CD14-positive monocyte (primary cell): ENCODE measurements at regions not wholly inside any gene's neighbourhood (a gene's known extent, or its start where the extent isn't known, plus 50 kb on each side); places are given as distances from the start of the nearest gene placed in this dataset.

Source experiments
- DNase-seq, 3 donors: peaks; one replicate each; pipeline ENCODE4 v3.0.0-alpha.2; 2011 to 2022
- H2AFZ ChIP-seq: 2 replicates; pipeline ENCODE4 v1.6.0; 2012; ENCODE audit warnings: mild to moderate bottlenecking, low read depth, low read length, inconsistent platforms; ENCODE audit not compliant: insufficient read depth, poor library complexity, severe bottlenecking
- H3K27ac ChIP-seq, 2 donors: 1 replicate in 1 of 2; 2 replicates in 1 of 2; pipeline ENCODE4 v1.5.1; 2012 to 2013; ENCODE audit warnings: low read length in 2 of 2, control low read depth in 1 of 2, inconsistent platforms in 1 of 2, low read depth in 1 of 2, mild to moderate bottlenecking in 1 of 2
- H3K27me3 ChIP-seq, 2 donors: one replicate each; pipeline versions ENCODE4 v1.6.0 to v1.6.1; 2011 to 2013; ENCODE audit warnings: low read length in 2 of 2; ENCODE audit not compliant: control insufficient read depth in 2 of 2, insufficient read depth in 2 of 2
- H3K36me3 ChIP-seq, 2 donors: replicated peaks in 1 of 2; 1 replicate in 1 of 2; 2 replicates in 1 of 2; pipeline versions ENCODE4 v1.5.1 to v1.6.1; 2012 to 2013; ENCODE audit warnings: low read length in 2 of 2, control low read depth in 1 of 2, inconsistent platforms in 1 of 2, mild to moderate bottlenecking in 1 of 2; ENCODE audit not compliant: insufficient read depth in 2 of 2, control insufficient read depth in 1 of 2
- H3K4me1 ChIP-seq, 2 donors: 1 replicate in 1 of 2; 2 replicates in 1 of 2; pipeline versions ENCODE4 v1.5.1 to v1.6.1; 2012 to 2013; ENCODE audit warnings: low read length in 2 of 2, control low read depth in 1 of 2, inconsistent platforms in 1 of 2, mild to moderate bottlenecking in 1 of 2, moderate library complexity in 1 of 2; ENCODE audit not compliant: insufficient read depth in 2 of 2, control insufficient read depth in 1 of 2
- H3K4me2 ChIP-seq: replicated peaks from 2 replicates; pipeline ENCODE3; 2012; ENCODE audit warnings: low read length, moderate library complexity, mild to moderate bottlenecking; ENCODE audit not compliant: poor library complexity, severe bottlenecking; ENCODE audit errors: extremely low read depth
- H3K4me3 ChIP-seq, 3 experiments: fragments of 200-600 bp in 1 of 3; sonication (generic) in 1 of 3; replicated peaks in 1 of 3; 1 replicate in 2 of 3; 2 replicates in 1 of 3; pipeline ENCODE4 v1.5.1; 2011 to 2013; ENCODE audit warnings: low read length in 3 of 3, mild to moderate bottlenecking in 3 of 3, control low read depth in 2 of 3, low read depth in 2 of 3, inconsistent platforms in 1 of 3, moderate library complexity in 1 of 3
- H3K79me2 ChIP-seq: 2 replicates; pipeline ENCODE4 v1.6.0; 2012; ENCODE audit warnings: mild to moderate bottlenecking, control low read depth, inconsistent platforms, low read length, moderate library complexity; ENCODE audit not compliant: insufficient read depth
- H3K9ac ChIP-seq: 2 replicates; pipeline ENCODE4 v1.6.0; 2017; ENCODE audit warnings: low read length, mild to moderate bottlenecking; ENCODE audit not compliant: insufficient read depth, poor library complexity, severe bottlenecking
- H3K9me3 ChIP-seq, 2 donors: replicated peaks in 1 of 2; 1 replicate in 1 of 2; 2 replicates in 1 of 2; pipeline versions ENCODE4 v1.5.1 to v1.6.1; 2012 to 2013; ENCODE audit warnings: low read length in 2 of 2, control low read depth in 1 of 2; ENCODE audit not compliant: control insufficient read depth in 1 of 2, insufficient read depth in 1 of 2
- H4K20me1 ChIP-seq: 2 replicates; pipeline ENCODE4 v1.6.0; 2012; ENCODE audit warnings: mild to moderate bottlenecking, low read length, control low read depth, moderate library complexity; ENCODE audit not compliant: insufficient read depth
- H3K27ac Mint-ChIP-seq, 7 donors: one replicate each; pipeline ENCODE4 v1.8.0; 2020; ENCODE audit warnings: mild to moderate bottlenecking in 7 of 7, mixed read lengths in 7 of 7, moderate library complexity in 6 of 7, inconsistent platforms in 2 of 7
- H3K27me3 Mint-ChIP-seq, 3 donors: one replicate each; pipeline ENCODE4 v1.8.0; 2021 to 2022; ENCODE audit warnings: low read depth in 3 of 3, mild to moderate bottlenecking in 3 of 3, mixed read lengths in 3 of 3, moderate library complexity in 3 of 3, inconsistent platforms in 1 of 3
- H3K36me3 Mint-ChIP-seq, 2 donors: one replicate each; pipeline ENCODE4 v1.8.0; 2020; ENCODE audit warnings: mixed read lengths in 2 of 2, inconsistent platforms in 1 of 2, mild to moderate bottlenecking in 1 of 2
- H3K4me1 Mint-ChIP-seq: one replicate; pipeline ENCODE4 v1.8.0; 2020; ENCODE audit warnings: mild to moderate bottlenecking, mixed read lengths
- H3K4me3 Mint-ChIP-seq, 2 donors: one replicate each; pipeline ENCODE4 v1.8.0; 2020; ENCODE audit warnings: mild to moderate bottlenecking in 2 of 2, mixed read lengths in 2 of 2, moderate library complexity in 1 of 2
- H3K9me3 Mint-ChIP-seq, 7 donors: one replicate each; pipeline ENCODE4 v1.8.0; 2020 to 2022; ENCODE audit warnings: mixed read lengths in 7 of 7, mild to moderate bottlenecking in 6 of 7, moderate library complexity in 6 of 7, inconsistent platforms in 2 of 7
- WGBS: methylation state at CpG from one replicate; pipeline ENCODE4 v1.1.5; 2013; ENCODE audit warnings: missing lambda C conversion rate; ENCODE audit not compliant: insufficient coverage; 5-methylcytosine and 5-hydroxymethylcytosine counted together
- intact Hi-C, 2 donors: fragments of 100-400 bp; cut with micrococcal nuclease; formaldehyde crosslinking; loops; one replicate each; pipeline versions ENCODE4 v1.15.0 to v1.15.1; 2023
- TF ChIP-seq, protein P1 (sequence below): fragments of 200-600 bp; IDR thresholded peaks from one replicate; pipeline ENCODE4 v1.8.0; 2022; ENCODE audit warnings: antibody characterized with exemption, mild to moderate bottlenecking

GRCh38 chr3:43856351-43856750, 165.6 kb downstream of the ABHD5 start:
- Mint-ChIP-seq H3K27ac (no peak overlapping the region), H3K36me3 (no peaks in the 10 kb centered on the region), H3K4me3 (peak overlapping the region in 1 of 2 donors; percentile 32), H3K27me3 (peaks cover 19 to 44% (median 36%) of the 10 kb centered on the region in 3 donors), H3K4me1 (peaks cover 4% of the 10 kb centered on the region), H3K9me3 (no peaks in the 10 kb centered on the region)
- H2AFZ ChIP-seq = no peak overlapping the region
- intact Hi-C loops = loop anchor here in 1 of 2 donors (10.0 kb wide), 1 partner anchor 338 kb away; no protein-coding TSS in a partner anchor
- no peaks in the 10 kb centered on the region for H3K79me2 ChIP-seq
- no peaks in the 10 kb centered on the region for H3K36me3 ChIP-seq
- no peak overlapping the region for H3K27ac ChIP-seq
- TF ChIP-seq, protein P1, sequence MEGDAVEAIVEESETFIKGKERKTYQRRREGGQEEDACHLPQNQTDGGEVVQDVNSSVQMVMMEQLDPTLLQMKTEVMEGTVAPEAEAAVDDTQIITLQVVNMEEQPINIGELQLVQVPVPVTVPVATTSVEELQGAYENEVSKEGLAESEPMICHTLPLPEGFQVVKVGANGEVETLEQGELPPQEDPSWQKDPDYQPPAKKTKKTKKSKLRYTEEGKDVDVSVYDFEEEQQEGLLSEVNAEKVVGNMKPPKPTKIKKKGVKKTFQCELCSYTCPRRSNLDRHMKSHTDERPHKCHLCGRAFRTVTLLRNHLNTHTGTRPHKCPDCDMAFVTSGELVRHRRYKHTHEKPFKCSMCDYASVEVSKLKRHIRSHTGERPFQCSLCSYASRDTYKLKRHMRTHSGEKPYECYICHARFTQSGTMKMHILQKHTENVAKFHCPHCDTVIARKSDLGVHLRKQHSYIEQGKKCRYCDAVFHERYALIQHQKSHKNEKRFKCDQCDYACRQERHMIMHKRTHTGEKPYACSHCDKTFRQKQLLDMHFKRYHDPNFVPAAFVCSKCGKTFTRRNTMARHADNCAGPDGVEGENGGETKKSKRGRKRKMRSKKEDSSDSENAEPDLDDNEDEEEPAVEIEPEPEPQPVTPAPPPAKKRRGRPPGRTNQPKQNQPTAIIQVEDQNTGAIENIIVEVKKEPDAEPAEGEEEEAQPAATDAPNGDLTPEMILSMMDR = no peak
- H3K4me1 ChIP-seq = no peaks in the 10 kb centered on the region
- no peak for DNase-seq
- no peak overlapping the region for H3K9ac ChIP-seq
- H3K27me3 ChIP-seq = peaks cover 0 to 15% of the 10 kb centered on the region in 2 donors
- WGBS = 88% methylated on average over 7 of the region's 7 CpGs
- no peaks in the 10 kb centered on the region for H4K20me1 ChIP-seq
- no peak overlapping the region for H3K4me2 ChIP-seq
- H3K9me3 ChIP-seq = no peaks in the 10 kb centered on the region
- no peak overlapping the region for H3K4me3 ChIP-seq

GRCh38 chr3:43856761-43857160, 166.0 kb downstream of the ABHD5 start:
- Histone ChIP-seq H2AFZ (no peak overlapping the region), H3K79me2 (no peaks in the 10 kb centered on the region), H3K9me3 (no peaks in the 10 kb centered on the region), H3K36me3 (no peaks in the 10 kb centered on the region), H3K27ac (no peak overlapping the region), H3K4me3 (no peak overlapping the region), H4K20me1 (no peaks in the 10 kb centered on the region), H3K9ac (no peak overlapping the region), H3K4me2 (no peak overlapping the region), H3K4me1 (no peaks in the 10 kb centered on the region), H3K27me3 (peaks cover 0 to 15% of the 10 kb centered on the region in 2 donors)
- peaks cover 4% of the 10 kb centered on the region for H3K4me1 Mint-ChIP-seq
- no peaks in the 10 kb centered on the region for H3K9me3 Mint-ChIP-seq
- TF ChIP-seq, protein P1 = no peak
- no peak for DNase-seq
- H3K4me3 Mint-ChIP-seq = peak overlapping the region in 1 of 2 donors; percentile 32
- H3K27me3 Mint-ChIP-seq = peaks cover 19 to 44% (median 35%) of the 10 kb centered on the region in 3 donors
- intact Hi-C loops = loop anchor here in 1 of 2 donors (10.0 kb wide), 1 partner anchor 338 kb away; no protein-coding TSS in a partner anchor
- no peaks in the 10 kb centered on the region for H3K36me3 Mint-ChIP-seq
- no peak overlapping the region for H3K27ac Mint-ChIP-seq
- WGBS = no CpG with 5 or more reads among the region's 5 CpGs
